ENCODE measurements at regions not wholly inside any gene's neighbourhood (a gene's known extent, or its start where the extent isn't known, plus 50 kb on each side); places are given as distances from the start of the nearest gene placed in this dataset.

DNA sequence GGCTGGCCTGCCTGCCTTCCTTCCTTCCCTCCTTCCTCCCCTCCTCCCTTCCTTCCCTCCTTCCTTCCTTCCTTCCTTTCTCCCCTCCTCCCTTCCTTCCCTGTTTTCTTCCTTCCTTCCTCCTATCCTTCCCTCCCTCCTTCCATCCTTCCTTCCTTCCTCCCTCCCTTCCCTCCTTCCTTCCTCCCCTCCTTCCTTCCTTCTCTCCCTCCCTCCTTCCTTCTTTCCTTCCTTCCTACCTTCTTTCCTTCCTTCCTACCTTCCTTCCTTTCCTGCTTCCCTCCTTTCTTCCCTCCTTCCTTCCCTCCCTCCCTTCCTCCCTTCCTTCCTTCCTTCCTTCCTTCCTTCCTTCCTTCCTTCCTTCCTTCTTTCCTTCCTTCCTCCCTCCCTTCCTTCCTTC is 70.1 kb upstream of the PTGFR start:
- DNase-seq (ENCODE audit: low spot score): no peak
- H3K27ac ChIP-seq: no peak overlapping the region
- TF ChIP-seq, protein P1, sequence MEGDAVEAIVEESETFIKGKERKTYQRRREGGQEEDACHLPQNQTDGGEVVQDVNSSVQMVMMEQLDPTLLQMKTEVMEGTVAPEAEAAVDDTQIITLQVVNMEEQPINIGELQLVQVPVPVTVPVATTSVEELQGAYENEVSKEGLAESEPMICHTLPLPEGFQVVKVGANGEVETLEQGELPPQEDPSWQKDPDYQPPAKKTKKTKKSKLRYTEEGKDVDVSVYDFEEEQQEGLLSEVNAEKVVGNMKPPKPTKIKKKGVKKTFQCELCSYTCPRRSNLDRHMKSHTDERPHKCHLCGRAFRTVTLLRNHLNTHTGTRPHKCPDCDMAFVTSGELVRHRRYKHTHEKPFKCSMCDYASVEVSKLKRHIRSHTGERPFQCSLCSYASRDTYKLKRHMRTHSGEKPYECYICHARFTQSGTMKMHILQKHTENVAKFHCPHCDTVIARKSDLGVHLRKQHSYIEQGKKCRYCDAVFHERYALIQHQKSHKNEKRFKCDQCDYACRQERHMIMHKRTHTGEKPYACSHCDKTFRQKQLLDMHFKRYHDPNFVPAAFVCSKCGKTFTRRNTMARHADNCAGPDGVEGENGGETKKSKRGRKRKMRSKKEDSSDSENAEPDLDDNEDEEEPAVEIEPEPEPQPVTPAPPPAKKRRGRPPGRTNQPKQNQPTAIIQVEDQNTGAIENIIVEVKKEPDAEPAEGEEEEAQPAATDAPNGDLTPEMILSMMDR (conservative IDR thresholded peaks at IDR 0.05; ENCODE audit: low read depth): no peak
- ChIA-PET POLR2A (ENCODE audit: low non-redundant PET) (no interaction called here), CTCF (no interaction called here)

DNA sequence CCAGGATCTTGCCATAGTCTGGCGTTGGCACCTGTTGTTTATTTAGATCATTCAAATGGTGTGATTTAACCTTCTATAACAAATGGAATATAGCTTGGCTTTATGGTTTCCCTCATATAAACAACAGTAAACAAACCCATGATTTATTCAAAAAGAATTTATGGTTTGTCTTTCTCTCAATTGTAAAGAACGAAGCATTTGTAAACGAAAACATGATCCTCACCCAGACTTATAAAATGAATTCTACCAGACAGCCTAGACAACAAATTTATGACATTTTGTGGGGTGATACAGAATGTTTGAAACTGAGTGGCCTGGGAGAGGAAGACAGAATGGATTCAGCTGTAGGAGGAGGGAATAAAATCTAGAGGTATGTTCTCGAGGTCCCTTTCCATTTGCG is 66.1 kb upstream of the PTGFR start:
- no peak overlapping the region for H3K27ac ChIP-seq
- ChIA-PET POLR2A (ENCODE audit: low non-redundant PET) (no interaction called here), CTCF (interaction anchor here (0.5 kb wide), 1 partner anchor 156 kb away, joined by 4 read pairs; no protein-coding TSS in a partner anchor)
- TF ChIP-seq, protein P1 (conservative IDR thresholded peaks at IDR 0.05; ENCODE audit: low read depth): no peak
- no peak for DNase-seq (ENCODE audit: low spot score)

DNA sequence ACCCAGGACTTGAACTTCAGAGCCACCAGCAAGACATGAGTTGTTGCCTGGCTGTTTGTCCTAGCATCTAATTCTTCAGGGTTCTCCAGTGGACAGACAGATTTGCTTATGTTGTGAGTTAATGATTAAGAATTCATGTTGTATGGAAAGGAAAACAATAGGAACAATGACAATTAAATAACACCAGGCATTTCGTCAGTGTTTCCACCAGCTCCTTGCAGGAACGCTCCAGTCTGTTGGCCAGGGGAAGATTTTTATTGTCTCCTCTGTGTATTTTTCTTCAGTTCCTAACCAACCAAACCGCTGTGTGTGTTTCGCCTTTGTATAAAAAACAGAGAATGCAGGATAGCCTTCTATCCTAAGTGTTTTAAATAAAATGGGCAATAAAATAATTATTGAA is 64.4 kb upstream of the PTGFR start:
- TF ChIP-seq, protein P1 (conservative IDR thresholded peaks at IDR 0.05; ENCODE audit: low read depth): no peak
- H3K27ac ChIP-seq: no peak overlapping the region
- ChIA-PET CTCF (interaction anchor here (0.6 to 0.7 kb wide), 2 partner anchors 14 to 123 kb away, joined by 3 read pairs; no protein-coding TSS in a partner anchor), POLR2A (ENCODE audit: low non-redundant PET) (no interaction called here)
- DNase-seq (ENCODE audit: low spot score): no peak

DNA sequence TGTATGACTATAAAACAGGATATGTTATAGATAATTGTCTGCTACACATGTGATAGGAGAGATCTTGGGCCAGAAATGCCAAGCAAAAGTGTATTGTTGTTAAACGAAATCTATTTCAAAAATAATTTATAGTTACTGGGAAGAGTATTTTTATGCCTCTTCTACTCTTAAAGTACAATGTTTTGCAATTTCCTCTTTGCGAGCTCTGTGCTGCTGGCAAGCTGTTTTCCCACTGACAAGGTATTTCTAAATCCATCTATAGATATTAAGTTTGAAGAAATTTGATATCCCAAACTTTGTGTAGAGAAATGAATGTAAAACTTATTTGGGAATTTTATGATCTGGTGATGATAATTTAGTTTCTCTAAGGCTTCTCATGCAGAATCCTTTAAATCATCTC is 63.3 kb upstream of the PTGFR start:
- no peak for DNase-seq (ENCODE audit: low spot score)
- CTCF ChIA-PET: no interaction called here
- TF ChIP-seq, protein P1 (conservative IDR thresholded peaks at IDR 0.05; ENCODE audit: low read depth): no peak
- H3K27ac ChIP-seq: no peak overlapping the region
- POLR2A ChIA-PET (ENCODE audit: low non-redundant PET): no interaction called here

DNA sequence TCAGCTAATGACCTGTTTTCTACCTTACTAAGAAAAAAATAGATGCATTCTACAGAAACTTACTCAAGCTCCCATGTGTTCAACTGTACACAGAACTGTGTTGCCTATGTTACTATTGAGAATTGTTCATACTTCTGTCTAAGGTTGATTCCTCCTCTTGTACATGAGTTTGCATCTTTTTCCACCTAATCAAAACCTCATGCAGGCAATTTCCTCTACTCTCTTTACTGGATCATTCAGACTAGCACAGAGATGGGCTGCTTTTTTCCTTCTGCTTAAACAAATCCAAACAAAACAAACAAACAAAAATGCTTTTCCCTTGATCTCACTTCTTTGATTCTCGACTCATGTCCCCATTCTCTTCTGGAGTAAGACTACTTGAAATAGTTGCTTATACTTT is 58.8 kb upstream of the PTGFR start:
- DNase-seq (ENCODE audit: low spot score): no peak
- no peak overlapping the region for H3K27ac ChIP-seq
- TF ChIP-seq, protein P1 (conservative IDR thresholded peaks at IDR 0.05; ENCODE audit: low read depth): no peak
- ChIA-PET CTCF (no interaction called here), POLR2A (ENCODE audit: low non-redundant PET) (no interaction called here)

DNA sequence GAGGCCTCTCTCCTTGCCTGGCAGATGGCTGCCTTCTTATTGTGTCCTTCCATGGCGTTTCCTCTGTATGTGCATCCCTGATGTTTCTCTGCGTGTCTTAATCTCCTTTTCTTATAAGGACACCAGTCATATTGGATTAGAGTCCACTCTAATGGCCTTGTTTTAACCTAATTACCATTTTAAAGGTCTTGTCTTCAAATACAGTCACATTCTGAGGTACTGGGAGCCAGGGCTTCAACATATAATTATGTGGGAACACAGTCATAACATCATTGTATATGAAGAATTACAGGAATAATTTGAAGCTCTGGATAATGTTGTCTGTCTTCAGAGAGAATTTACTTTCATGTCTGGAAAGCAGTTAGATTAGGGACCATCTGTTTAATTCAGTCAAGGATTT is 56.4 kb upstream of the PTGFR start:
- ChIA-PET POLR2A (ENCODE audit: low non-redundant PET) (no interaction called here), CTCF (interaction anchor here (0.7 kb wide), 2 partner anchors 171 to 468 kb away, joined by 3 to 4 read pairs; no protein-coding TSS in a partner anchor)
- no peak for DNase-seq (ENCODE audit: low spot score)
- TF ChIP-seq, protein P1 (conservative IDR thresholded peaks at IDR 0.05; ENCODE audit: low read depth): no peak
- H3K27ac ChIP-seq: no peak overlapping the region

DNA sequence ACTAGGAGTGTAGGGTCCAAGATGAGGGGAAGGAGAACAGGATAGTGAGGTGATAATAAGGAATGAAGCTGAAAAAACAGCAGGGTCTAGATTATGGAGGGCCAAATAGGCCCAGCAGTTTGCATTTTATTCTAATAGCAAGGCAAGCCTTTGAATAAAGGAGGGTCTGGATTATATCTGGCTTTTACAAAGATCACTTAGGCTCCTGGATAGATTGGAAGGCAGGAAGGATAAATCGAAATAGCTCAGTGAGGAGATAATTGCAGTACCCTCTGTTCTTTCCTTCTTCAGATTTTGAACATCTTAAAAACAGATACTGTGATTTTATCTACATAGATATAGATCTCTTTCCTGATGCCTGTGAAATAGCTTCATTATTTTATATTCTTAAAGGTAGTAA is 53.8 kb upstream of the PTGFR start:
- DNase-seq (ENCODE audit: low spot score): no peak
- ChIA-PET CTCF (no interaction called here), POLR2A (ENCODE audit: low non-redundant PET) (no interaction called here)
- no peak overlapping the region for H3K27ac ChIP-seq
- TF ChIP-seq, protein P1 (conservative IDR thresholded peaks at IDR 0.05; ENCODE audit: low read depth): no peak
